Ovary (tissue), 7 donors: ENCODE measurements at regions not wholly inside any gene's neighbourhood (a gene's known extent, or its start where the extent isn't known, plus 50 kb on each side); places are given as distances from the start of the nearest gene placed in this dataset.

Experiments used
- DNase-seq, 5 donors: peaks; one replicate each; pipeline ENCODE4 v3.0.0-alpha.2; 2019 to 2020
- H3K27ac ChIP-seq, 2 donors: fragments of 200-600 bp; one replicate each; pipeline versions ENCODE4 v1.5.1 to v1.8.0; 2019 to 2022
- H3K27me3 ChIP-seq: fragments of 200-600 bp; one replicate; pipeline ENCODE4 v1.8.0; 2022
- H3K36me3 ChIP-seq: fragments of 200-600 bp; sonication (generic); one replicate; pipeline ENCODE4 v1.5.1; 2019
- H3K4me1 ChIP-seq: one replicate; pipeline ENCODE4 v1.8.1; 2013; ENCODE audit warnings: mild to moderate bottlenecking, moderate library complexity; ENCODE audit not compliant: insufficient read depth
- H3K4me3 ChIP-seq: fragments of 200-600 bp; sonication (generic); one replicate; pipeline ENCODE4 v1.5.1; 2017
- H3K9me3 ChIP-seq, 2 donors: fragments of 200-600 bp in 1 of 2; sonication (generic) in 1 of 2; one replicate each; pipeline versions ENCODE4 v1.5.1 to v1.8.1; 2013 to 2019; ENCODE audit warnings: mild to moderate bottlenecking in 1 of 2, moderate library complexity in 1 of 2
- EP300 ChIP-seq: sonication (generic); formaldehyde crosslinking; IDR thresholded peaks from one replicate; pipeline ENCODE4 v1.6.1; 2017; ENCODE audit warnings: antibody characterized with exemption
- POLR2A ChIP-seq: fragments of 450-650 bp; IDR thresholded peaks from one replicate; pipeline ENCODE4 v1.6.1; 2017; ENCODE audit warnings: antibody characterized with exemption, mild to moderate bottlenecking, moderate library complexity
- WGBS, 3 donors: extraction: QIAGEN DNeasy Blood & Tissue Kit in 1 of 3; methylation state at CpG; one replicate each; pipeline versions ENCODE4 v1.1.5 to v1.1.7; 2013 to 2017; 5-methylcytosine and 5-hydroxymethylcytosine counted together
- intact Hi-C, 4 donors: fragments of 100-400 bp; cut with DNase I; formaldehyde crosslinking; loops; one replicate each; pipeline versions ENCODE4 v1.11.0 to v1.15.1; 2022 to 2023
- TF ChIP-seq, protein P1 (sequence below), 3 donors: fragments of 450-650 bp in 2 of 3; fragments of 200-600 bp in 1 of 3; IDR thresholded peaks; one replicate each; pipeline versions ENCODE4 v1.5.1 to v1.8.0; 2016 to 2022; ENCODE audit warnings: antibody characterized with exemption in 3 of 3, mild to moderate bottlenecking in 1 of 3
- donor health status: DM: no; HTN: no; CAD: no; lungs with moderate emphysema.
- donor health status: DM: no; HTN: no; CAD: no.
- donor health status: Bipolar disorder and iron deficiency.
- donor health status: DM: no; HTN: no; CAD: no.
- donor health status: DM: yes; HTN: yes; CAD: no.

DNA sequence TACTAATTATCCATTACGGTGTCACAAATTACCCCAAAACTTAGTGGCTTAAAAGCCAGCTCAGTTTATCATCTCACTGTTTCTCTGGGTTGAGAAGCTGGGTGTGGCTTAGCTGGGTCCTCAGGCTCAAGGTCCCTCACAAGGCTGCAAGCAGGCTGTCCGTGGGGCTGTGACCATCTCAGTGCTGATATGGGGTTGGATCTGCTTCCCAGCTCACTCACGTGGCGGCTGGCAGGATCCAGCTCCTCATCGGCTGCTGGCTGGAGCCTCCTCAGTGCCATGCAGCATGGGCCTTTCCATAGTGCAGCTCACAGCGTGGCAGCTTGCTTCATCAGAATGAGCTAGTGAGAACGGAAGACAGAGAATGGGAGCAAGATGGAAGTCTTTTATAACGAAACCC is 128.5 kb upstream of the CPEB4 start:
- Histone ChIP-seq H3K4me1 (peaks cover 2% of the 10 kb centered on the region), H3K27ac (no peak overlapping the region), H3K4me3 (no peak overlapping the region), H3K27me3 (no peaks in the 10 kb centered on the region), H3K36me3 (no peaks in the 10 kb centered on the region), H3K9me3 (no peaks in the 10 kb centered on the region)
- 80 to 81% (median 81%) methylated on average over 8 of the region's 8 CpGs for WGBS, 3 donors
- intact Hi-C loops = no loop called here
- DNase-seq = no peak
- TF ChIP-seq EP300 = no peak
- TF ChIP-seq, protein P1, sequence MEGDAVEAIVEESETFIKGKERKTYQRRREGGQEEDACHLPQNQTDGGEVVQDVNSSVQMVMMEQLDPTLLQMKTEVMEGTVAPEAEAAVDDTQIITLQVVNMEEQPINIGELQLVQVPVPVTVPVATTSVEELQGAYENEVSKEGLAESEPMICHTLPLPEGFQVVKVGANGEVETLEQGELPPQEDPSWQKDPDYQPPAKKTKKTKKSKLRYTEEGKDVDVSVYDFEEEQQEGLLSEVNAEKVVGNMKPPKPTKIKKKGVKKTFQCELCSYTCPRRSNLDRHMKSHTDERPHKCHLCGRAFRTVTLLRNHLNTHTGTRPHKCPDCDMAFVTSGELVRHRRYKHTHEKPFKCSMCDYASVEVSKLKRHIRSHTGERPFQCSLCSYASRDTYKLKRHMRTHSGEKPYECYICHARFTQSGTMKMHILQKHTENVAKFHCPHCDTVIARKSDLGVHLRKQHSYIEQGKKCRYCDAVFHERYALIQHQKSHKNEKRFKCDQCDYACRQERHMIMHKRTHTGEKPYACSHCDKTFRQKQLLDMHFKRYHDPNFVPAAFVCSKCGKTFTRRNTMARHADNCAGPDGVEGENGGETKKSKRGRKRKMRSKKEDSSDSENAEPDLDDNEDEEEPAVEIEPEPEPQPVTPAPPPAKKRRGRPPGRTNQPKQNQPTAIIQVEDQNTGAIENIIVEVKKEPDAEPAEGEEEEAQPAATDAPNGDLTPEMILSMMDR (IDR thresholded peaks at IDR 0.05) = no peak
- TF ChIP-seq POLR2A = no peak

- DNase-seq = no peak
- H3K4me1 ChIP-seq = peaks cover 3% of the 10 kb centered on the region
- intact Hi-C loops = no loop called here
- no peak overlapping the region for H3K4me3 ChIP-seq
- TF ChIP-seq POLR2A (no peak), EP300 (no peak)
- TF ChIP-seq, protein P1 (IDR thresholded peaks at IDR 0.05) = no peak
- WGBS, 3 donors = 87 to 95% (median 89%) methylated on average over 5 of the region's 5 CpGs
- H3K27ac ChIP-seq = no peak overlapping the region
- H3K9me3 ChIP-seq = no peaks in the 10 kb centered on the region
- no peaks in the 10 kb centered on the region for H3K27me3 ChIP-seq
- H3K36me3 ChIP-seq = no peaks in the 10 kb centered on the region
Observed at GRCh38 chr5:173760461-173761177, 127.5 kb upstream of the CPEB4 start.

DNA sequence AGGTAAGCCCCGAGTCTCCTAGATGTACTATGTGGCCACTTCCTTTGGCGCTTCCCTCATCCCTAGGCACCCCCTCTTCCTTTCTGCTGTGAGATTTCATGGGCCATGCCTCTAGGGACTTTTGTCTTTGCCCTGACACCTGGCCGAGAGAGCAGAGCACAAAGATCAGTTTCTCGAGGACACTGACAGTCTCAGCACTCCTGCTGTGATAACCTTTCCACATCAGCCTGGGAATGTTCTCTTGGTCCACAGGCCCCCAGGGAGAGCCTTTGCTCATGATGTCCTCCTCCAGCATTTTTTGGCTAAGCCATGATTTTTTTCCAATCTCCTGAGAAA is 127.0 kb upstream of the CPEB4 start:
- no peaks in the 10 kb centered on the region for H3K36me3 ChIP-seq
- no peak for DNase-seq
- no peaks in the 10 kb centered on the region for H3K27me3 ChIP-seq
- TF ChIP-seq, protein P1 (IDR thresholded peaks at IDR 0.05) = no peak
- no peak for TF ChIP-seq EP300
- no peak for TF ChIP-seq POLR2A
- H3K4me1 ChIP-seq = peaks cover 3% of the 10 kb centered on the region
- intact Hi-C loops = no loop called here
- H3K4me3 ChIP-seq = no peak overlapping the region
- no peaks in the 10 kb centered on the region for H3K9me3 ChIP-seq
- H3K27ac ChIP-seq = no peak overlapping the region
- WGBS, 3 donors = 76 to 84% (median 81%) methylated on average over 4 of the region's 4 CpGs

DNA sequence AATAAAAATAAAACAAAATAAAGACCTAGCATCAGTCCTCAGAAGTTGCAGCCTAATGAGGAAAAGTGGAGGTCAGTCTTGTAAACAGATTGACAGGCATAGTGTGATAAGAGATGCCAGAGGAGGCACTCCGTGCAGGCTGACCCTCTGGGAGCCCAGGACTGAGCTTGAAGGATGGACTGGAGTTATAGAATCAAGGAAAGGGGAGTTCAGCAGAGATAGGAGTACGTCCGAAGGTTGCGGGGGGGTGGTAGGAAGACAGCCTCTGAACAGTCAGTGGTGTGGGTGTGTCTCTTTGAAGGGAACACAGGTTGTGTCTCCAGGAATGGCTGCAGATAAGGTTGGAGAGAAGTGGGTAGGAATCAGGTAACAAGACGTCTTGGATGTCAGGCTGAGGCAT is 126.1 kb upstream of the CPEB4 start:
- TF ChIP-seq, protein P1 (IDR thresholded peaks at IDR 0.05) = no peak
- TF ChIP-seq EP300 (no peak), POLR2A (no peak)
- H3K27me3 ChIP-seq = no peaks in the 10 kb centered on the region
- intact Hi-C loops = no loop called here
- H3K4me1 ChIP-seq = peaks cover 3% of the 10 kb centered on the region
- H3K36me3 ChIP-seq = no peaks in the 10 kb centered on the region
- DNase-seq = no peak
- H3K4me3 ChIP-seq = no peak overlapping the region
- H3K27ac ChIP-seq = no peak overlapping the region
- no peaks in the 10 kb centered on the region for H3K9me3 ChIP-seq
- 66 to 79% (median 73%) methylated on average over 5 of the region's 5 CpGs for WGBS, 3 donors
